GM18868 (cell line): ENCODE measurements at regions not wholly inside any gene's neighbourhood (a gene's known extent, or its start where the extent isn't known, plus 50 kb on each side); places are given as distances from the start of the nearest gene placed in this dataset.

ENCODE experiments used
- ATAC-seq: cut with Tn5 transposase; IDR thresholded peaks from one replicate; pipeline ENCODE4 v1.9.1; 2021; ENCODE audit warnings: mild to moderate bottlenecking, moderate library complexity; ENCODE audit not compliant: unreplicated experiment

GRCh38 chr17:45679426-45679825 is 104.7 kb upstream of the CRHR1 start:
- ATAC-seq, result no peak

GRCh38 chr17:45680360-45680759 is 103.8 kb upstream of the CRHR1 start:
- no peak for ATAC-seq

- no peak for ATAC-seq
Observed at GRCh38 chr17:45681706-45682105, 102.4 kb upstream of the CRHR1 start.

- ATAC-seq, result no peak
Observed at GRCh38 chr17:45686250-45686649, 97.9 kb upstream of the CRHR1 start.

- no peak for ATAC-seq
Observed at GRCh38 chr17:45687594-45687993, 96.5 kb upstream of the CRHR1 start.

- no peak for ATAC-seq
Observed at GRCh38 chr17:45688353-45688752, 95.8 kb upstream of the CRHR1 start.

GRCh38 chr17:45688820-45689219 is 95.3 kb upstream of the CRHR1 start:
- ATAC-seq, result no peak

- ATAC-seq, result no peak
Observed at GRCh38 chr17:45689451-45689850, 94.7 kb upstream of the CRHR1 start.

GRCh38 chr17:45690625-45691275 is 93.4 kb upstream of the CRHR1 start:
- no peak for ATAC-seq

GRCh38 chr17:45692661-45693060 is 91.5 kb upstream of the CRHR1 start:
- ATAC-seq, result no peak

GRCh38 chr17:45693792-45694191 is 90.3 kb upstream of the CRHR1 start:
- no peak for ATAC-seq

GRCh38 chr17:45696442-45696841 is 87.7 kb upstream of the CRHR1 start:
- ATAC-seq, result no peak

GRCh38 chr17:45697076-45697475 is 87.0 kb upstream of the CRHR1 start:
- no peak for ATAC-seq

GRCh38 chr17:45700171-45701090 is 83.7 kb upstream of the CRHR1 start:
- ATAC-seq, result no peak

- no peak for ATAC-seq
Observed at GRCh38 chr17:45702666-45703266, 81.4 kb upstream of the CRHR1 start.

GRCh38 chr17:45703348-45703747 is 80.8 kb upstream of the CRHR1 start:
- ATAC-seq, result no peak

- no peak for ATAC-seq
Observed at GRCh38 chr17:45703806-45704205, 80.3 kb upstream of the CRHR1 start.

- ATAC-seq, result no peak
Observed at GRCh38 chr17:45704251-45704650, 79.9 kb upstream of the CRHR1 start.

- ATAC-seq, result no peak
Observed at GRCh38 chr17:45705123-45706009, 78.8 kb upstream of the CRHR1 start.

GRCh38 chr17:45706033-45706432 is 78.1 kb upstream of the CRHR1 start:
- ATAC-seq, result no peak
